HFFc6 (cell line): ENCODE measurements at regions not wholly inside any gene's neighbourhood (a gene's known extent, or its start where the extent isn't known, plus 50 kb on each side); places are given as distances from the start of the nearest gene placed in this dataset.

ENCODE experiments used
- DNase-seq: peaks from one replicate; pipeline ENCODE4 v3.0.0-alpha.2; 2018
- H3K27ac Mint-ChIP-seq: 2 replicates; pipeline ENCODE4 v1.8.0; 2020; ENCODE audit warnings: mild to moderate bottlenecking, mixed read lengths
- H3K27me3 Mint-ChIP-seq: 2 replicates; pipeline ENCODE4 v1.8.0; 2021; ENCODE audit warnings: mild to moderate bottlenecking, moderate library complexity, mixed read lengths; ENCODE audit not compliant: insufficient read depth
- H3K36me3 Mint-ChIP-seq: 2 replicates; pipeline ENCODE4 v1.8.0; 2021; ENCODE audit warnings: low read depth, mixed read lengths
- H3K4me1 Mint-ChIP-seq: 2 replicates; pipeline ENCODE4 v1.8.0; 2020; ENCODE audit warnings: low read depth, mixed read lengths
- H3K4me3 Mint-ChIP-seq: 2 replicates; pipeline ENCODE4 v1.8.0; 2020; ENCODE audit warnings: mild to moderate bottlenecking, moderate library complexity, mixed read lengths
- H3K9me3 Mint-ChIP-seq: 2 replicates; pipeline ENCODE4 v1.8.0; 2020; ENCODE audit warnings: mild to moderate bottlenecking, mixed read lengths
- TF ChIP-seq, protein P1 (sequence below): fragments of 200-600 bp; sonication (generic); IDR thresholded peaks from 2 replicates; pipeline ENCODE4 v1.5.0; 2021; ENCODE audit warnings: antibody characterized with exemption, mild to moderate bottlenecking

DNA sequence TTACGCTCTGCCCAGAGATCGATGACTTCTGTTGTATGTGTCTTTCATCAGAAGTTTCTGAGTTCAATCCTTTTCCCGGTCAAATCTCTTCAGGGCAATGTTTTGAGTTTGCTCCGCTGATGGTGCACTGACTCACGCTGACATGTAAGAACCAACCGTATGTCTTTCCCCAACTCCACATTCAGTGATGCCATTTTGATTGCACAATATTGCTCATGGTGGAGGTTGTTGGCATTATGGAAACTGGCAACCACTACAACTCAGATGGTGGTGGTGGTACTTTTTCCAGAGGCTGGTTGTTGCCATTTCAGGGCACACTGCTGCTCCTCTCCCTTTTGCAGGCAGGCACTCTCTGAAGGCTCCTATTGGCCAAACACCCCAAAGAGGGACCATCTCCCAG is 751.5 kb downstream of the DCDC2C start:
- H3K4me1 Mint-ChIP-seq = no peaks in the 10 kb centered on the region
- TF ChIP-seq, protein P1, sequence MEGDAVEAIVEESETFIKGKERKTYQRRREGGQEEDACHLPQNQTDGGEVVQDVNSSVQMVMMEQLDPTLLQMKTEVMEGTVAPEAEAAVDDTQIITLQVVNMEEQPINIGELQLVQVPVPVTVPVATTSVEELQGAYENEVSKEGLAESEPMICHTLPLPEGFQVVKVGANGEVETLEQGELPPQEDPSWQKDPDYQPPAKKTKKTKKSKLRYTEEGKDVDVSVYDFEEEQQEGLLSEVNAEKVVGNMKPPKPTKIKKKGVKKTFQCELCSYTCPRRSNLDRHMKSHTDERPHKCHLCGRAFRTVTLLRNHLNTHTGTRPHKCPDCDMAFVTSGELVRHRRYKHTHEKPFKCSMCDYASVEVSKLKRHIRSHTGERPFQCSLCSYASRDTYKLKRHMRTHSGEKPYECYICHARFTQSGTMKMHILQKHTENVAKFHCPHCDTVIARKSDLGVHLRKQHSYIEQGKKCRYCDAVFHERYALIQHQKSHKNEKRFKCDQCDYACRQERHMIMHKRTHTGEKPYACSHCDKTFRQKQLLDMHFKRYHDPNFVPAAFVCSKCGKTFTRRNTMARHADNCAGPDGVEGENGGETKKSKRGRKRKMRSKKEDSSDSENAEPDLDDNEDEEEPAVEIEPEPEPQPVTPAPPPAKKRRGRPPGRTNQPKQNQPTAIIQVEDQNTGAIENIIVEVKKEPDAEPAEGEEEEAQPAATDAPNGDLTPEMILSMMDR = no peak
- peaks cover 54% of the 10 kb centered on the region for H3K9me3 Mint-ChIP-seq
- no peaks in the 10 kb centered on the region for H3K27me3 Mint-ChIP-seq
- H3K27ac Mint-ChIP-seq = no peak overlapping the region
- no peak overlapping the region for H3K4me3 Mint-ChIP-seq
- DNase-seq = no peak
- H3K36me3 Mint-ChIP-seq = peaks cover 4% of the 10 kb centered on the region; the same call in 1 of the 2 replicates

DNA sequence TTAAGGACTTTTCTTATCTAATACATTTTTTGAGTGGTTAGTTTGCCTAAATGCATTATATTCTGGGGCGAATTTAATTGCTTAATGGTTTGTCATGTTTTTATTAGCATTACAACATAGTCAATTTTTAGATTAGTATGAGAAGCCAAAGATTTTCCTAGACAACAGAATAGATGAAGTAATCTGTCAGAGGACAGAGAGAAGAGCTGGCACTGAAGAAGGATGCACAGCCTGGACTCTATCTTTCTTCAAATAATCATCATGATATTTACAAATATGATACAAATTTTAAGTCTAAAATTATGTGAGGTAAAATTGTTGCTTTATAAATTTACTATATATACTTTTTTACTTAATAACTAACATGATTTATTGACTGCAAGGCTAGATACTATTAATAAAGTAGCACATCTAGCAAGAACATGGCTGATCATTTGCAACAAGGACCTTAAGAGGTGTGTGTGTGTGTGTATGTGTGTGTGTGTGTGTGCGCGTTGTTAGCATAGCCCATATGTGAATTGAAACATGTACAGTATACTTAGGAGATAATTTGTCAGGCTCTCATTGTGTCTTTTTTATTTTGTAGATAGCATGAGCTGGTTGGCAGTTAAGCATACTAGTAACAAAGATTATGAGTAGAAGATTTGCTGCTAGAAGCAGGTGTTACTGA is 752.2 kb downstream of the DCDC2C start:
- Mint-ChIP-seq H3K27ac (no peak overlapping the region), H3K9me3 (peaks cover 54% of the 10 kb centered on the region), H3K36me3 (peaks cover 4% of the 10 kb centered on the region; the same call in 1 of the 2 replicates), H3K4me3 (no peak overlapping the region), H3K4me1 (no peaks in the 10 kb centered on the region), H3K27me3 (no peaks in the 10 kb centered on the region)
- TF ChIP-seq, protein P1 = no peak
- DNase-seq = no peak

DNA sequence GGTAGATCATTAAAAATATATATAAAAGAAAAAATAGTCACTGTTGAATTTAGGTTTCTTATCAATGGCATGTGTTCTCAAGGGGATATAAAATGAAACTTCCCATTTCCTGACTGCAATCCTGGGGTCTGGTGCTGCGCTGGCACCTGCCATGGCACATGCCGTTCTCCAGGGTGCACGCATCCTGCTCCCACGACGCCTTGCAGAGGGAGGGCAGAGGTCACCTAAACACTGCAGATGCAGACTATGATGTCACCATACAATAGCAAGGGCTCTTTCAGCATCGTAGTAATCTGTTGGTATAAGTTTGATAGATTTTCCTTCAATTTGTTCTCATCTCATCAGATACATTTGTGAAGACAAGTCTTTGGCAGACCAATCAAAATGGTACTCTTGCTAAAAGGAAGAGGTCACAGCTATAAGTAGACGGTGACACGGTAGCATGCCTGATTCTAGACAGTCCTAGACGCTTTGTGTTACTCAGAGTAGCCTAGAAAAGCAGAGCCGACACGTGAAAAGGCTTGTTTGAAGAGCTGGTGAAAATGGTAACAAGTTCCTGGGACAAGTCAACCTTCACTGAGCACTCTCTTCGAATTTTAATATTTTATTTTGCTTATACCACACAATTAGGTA is 761.4 kb downstream of the DCDC2C start:
- no peak overlapping the region for H3K27ac Mint-ChIP-seq
- no peaks in the 10 kb centered on the region for H3K4me1 Mint-ChIP-seq
- DNase-seq = no peak
- no peaks in the 10 kb centered on the region for H3K36me3 Mint-ChIP-seq
- H3K27me3 Mint-ChIP-seq = no peaks in the 10 kb centered on the region
- H3K4me3 Mint-ChIP-seq = no peak overlapping the region
- TF ChIP-seq, protein P1 = no peak
- H3K9me3 Mint-ChIP-seq = peaks cover 35% of the 10 kb centered on the region

DNA sequence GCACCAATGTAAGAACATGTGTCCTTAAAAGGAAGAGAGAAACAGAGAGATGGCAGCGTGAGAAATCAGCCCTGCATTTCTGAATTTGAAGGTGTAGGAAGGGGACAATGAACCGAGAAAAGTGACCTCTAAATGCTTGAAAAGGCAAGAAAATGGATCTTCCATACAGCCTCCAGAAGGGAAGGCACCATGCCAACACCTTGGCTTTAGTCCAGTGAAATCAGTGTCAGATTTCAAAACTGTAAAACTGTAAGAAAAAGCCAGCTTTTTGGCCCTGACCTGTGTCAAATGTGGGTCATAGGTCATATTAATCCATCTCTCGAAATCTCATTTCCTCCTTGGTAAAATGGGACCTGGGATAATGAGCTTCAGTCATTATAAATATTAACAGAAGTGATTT is 762.3 kb downstream of the DCDC2C start:
- no peak overlapping the region for H3K4me3 Mint-ChIP-seq
- H3K36me3 Mint-ChIP-seq = no peaks in the 10 kb centered on the region
- TF ChIP-seq, protein P1 = no peak
- H3K27me3 Mint-ChIP-seq = no peaks in the 10 kb centered on the region
- no peak for DNase-seq
- no peaks in the 10 kb centered on the region for H3K4me1 Mint-ChIP-seq
- no peak overlapping the region for H3K27ac Mint-ChIP-seq
- peaks cover 37% of the 10 kb centered on the region for H3K9me3 Mint-ChIP-seq

DNA sequence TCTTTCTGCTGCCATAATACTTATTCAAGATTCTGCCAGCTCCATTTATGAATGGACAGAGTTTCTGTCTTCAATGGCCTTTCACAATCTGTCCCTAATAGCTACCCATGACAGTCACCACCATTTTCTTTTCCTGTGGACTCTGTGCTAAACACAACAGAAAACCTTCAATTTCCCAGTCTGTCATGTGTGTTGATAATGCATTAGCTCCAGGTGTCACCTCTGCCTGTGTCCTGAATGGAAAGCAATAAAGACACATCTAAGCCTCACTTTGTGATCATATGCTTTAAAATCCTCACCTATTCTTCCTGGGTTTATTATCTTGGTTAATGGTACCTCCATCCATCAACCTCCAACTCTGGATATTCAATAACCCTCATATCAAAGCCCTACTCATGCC is 772.2 kb downstream of the DCDC2C start:
- Mint-ChIP-seq H3K27ac (no peak overlapping the region), H3K9me3 (peaks cover 74% of the 10 kb centered on the region), H3K27me3 (no peaks in the 10 kb centered on the region), H3K4me3 (no peak overlapping the region), H3K4me1 (no peaks in the 10 kb centered on the region), H3K36me3 (peaks cover 4% of the 10 kb centered on the region; the same call in 1 of the 2 replicates)
- DNase-seq = no peak
- TF ChIP-seq, protein P1 = no peak
